GM19239 (cell line): ENCODE measurements at regions not wholly inside any gene's neighbourhood (a gene's known extent, or its start where the extent isn't known, plus 50 kb on each side); places are given as distances from the start of the nearest gene placed in this dataset.

ENCODE experiments used
- DNase-seq: peaks from one replicate; pipeline ENCODE4 v3.0.0; 2011; ENCODE audit warnings: low spot score; ENCODE audit not compliant: insufficient read length
- FAIRE-seq: peaks from 2 replicates; lab custom pipeline; 2011; peaks lifted over from hg19 to GRCh38; lab: Jason Lieb, UNC

DNA sequence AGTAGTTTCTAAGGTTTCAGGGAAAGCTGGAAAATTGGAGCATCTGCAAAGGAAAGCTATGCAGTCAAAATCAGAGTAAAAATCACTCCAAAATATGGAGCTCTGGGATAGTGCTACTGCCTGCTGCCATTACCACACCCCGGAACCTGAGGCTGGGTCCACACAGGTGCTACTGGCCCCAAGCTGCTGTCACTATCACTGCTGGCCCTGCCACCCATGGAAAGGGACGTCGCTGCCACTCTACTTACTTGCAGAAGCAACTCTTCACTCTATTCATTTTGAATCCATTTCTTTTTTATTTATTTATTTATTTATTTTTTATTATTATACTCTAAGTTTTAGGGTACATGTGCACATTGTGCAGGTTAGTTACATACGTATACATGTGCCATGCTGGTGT, 60.3 kb upstream of the RGS18 start:
- FAIRE-seq (no peak), DNase-seq (no peak)

DNA sequence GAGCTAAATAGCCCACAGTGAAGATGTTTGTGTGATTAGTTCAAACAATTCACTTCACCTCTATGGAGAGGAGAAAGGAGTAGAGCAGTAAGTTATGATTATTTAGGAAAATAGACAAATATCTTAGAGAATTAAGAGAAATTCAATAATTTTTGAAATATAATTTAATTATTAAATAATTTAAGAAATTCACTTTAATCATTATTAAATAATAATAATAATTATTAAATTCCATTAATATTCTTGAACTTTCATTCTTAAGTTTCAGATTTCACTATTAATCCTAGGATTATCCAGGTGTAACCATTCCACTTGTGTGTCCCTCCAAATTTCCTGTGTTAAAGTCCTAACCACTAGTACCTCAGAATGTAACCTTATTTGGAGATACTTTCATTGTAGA, 58.9 kb upstream of the RGS18 start:
- no peak for FAIRE-seq
- DNase-seq = no peak

DNA sequence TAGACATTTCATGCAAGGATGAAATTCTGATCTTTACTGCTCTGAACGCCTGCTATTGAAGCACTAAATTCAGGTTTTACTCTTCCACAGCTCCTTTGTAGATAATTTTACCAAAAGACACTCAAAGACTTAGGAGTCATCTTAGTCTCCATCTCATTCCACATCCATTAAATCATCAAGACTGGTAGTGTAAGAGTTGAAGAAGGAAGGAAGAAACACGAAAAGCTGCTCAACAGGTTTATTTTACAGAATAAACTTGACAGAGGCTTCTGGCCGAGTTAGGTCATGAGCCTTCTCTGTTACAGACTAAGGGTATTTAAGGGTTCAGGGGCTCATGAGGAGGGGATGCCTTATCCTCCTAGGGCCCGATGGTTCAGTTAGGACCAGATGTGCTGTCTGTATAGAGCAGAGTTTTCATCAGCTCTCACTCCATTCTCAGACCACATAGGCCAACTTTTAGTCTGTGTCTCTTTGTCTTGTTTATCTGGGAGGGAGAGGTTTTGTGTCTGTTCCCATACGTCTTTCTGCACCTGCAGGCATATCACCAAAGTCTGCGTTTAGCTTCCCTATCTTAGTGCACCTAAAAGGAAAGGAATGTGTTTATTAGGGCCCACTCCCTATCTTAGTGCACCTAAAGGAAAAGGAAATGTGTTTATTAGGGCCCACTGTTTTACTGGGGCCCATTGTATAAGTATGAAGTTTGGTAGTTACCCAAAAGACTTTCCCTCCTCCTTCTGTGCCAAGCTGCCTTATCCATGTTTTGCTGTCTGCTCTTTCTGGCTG, 57.4 kb upstream of the RGS18 start:
- FAIRE-seq = no peak
- no peak for DNase-seq

DNA sequence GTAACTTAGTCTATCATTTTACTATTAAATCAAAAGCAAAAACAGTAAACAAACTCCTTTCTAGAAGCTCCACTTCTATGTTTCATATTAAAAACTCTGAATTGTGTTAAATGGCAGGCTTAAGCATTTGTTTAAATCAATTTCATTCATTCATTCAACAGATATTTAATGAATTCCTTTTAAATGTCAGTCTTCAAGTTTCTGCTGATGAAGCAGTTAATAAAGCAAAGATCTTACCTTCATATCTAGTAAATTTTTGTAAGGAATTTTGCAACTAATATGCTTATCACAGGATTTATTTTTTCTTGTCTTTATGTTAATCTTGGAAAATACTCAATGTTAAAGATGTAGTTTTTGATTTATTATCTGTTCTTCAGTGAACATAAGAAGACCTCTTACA, 54.1 kb upstream of the RGS18 start:
- DNase-seq (no peak), FAIRE-seq (no peak)

DNA sequence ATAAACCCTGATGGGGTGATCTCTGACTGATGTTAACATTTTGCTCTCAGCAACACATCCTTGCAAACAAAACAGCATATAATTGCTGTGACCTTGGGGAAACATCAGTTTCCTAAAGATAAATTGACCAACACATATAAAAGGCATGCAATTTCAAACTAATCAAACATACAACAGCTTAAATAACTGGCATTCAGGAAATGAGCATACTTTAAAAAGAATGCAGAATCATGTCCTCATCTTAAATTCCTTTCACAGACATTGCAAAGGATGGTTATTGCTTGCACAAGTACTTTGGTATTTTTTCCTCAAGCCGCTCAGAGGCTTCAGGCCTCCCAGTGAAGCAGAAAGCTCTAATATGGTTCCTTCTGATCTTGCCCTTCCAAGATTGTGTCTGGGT, 53.4 kb upstream of the RGS18 start:
- DNase-seq (no peak), FAIRE-seq (no peak)

DNA sequence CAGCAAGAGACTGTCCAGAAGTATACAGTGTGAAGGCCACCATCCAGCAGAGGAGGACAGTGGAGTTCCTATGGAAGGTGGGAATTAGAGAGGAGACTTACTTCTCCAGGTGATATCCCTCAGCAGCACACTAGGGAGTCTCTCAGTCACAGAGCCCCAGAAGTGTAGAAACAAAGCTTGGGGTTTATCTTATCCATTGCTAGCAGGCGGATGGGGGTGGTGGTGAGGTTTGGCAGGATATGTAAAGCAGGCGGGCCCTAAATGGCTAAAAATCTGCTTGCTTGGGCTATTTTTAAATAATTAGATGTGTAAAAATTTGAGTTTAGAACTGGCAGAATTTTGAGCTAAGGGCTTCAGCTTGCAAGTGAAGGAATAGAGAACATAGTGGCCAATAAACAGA, 50.1 kb upstream of the RGS18 start:
- FAIRE-seq = no peak

More for the DNA sequence above, 50.1 kb upstream of the RGS18 start:
- DNase-seq = no peak
